ENCODE measurements at regions not wholly inside any gene's neighbourhood (a gene's known extent, or its start where the extent isn't known, plus 50 kb on each side); places are given as distances from the start of the nearest gene placed in this dataset.

DNA sequence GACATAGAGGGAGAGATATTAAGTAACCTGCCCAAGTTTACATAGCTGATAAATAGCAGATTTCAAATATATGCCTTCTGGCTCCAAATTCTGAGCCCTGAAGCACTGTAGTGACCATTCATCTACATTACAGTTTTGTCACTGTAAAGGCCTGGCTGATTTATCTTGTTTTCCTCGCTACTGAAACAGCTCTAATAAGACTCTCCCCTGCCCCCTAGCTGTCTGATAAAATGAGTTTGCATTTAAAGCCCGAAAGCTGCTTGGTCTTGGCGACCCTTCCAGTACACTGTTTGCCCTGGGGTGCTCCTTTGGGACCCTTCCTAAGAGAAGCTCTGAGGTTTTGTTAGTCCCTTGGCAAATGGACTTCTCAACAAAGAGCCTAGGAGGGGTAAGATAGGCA, 59.7 kb upstream of the RAB11FIP2 start:
- 47% methylated on average over 3 of the region's 3 CpGs for WGBS (ENCODE audit: low lambda C conversion rate, missing lambda C conversion rate)
- Histone ChIP-seq H3K9me2 (replicated peaks; ENCODE audit: insufficient read depth) (no peaks in the 10 kb centered on the region), H3K27me3 (no peaks in the 10 kb centered on the region), H3K4me3 (no peak overlapping the region), H3K4me1 (ENCODE audit: insufficient read depth) (no peaks in the 10 kb centered on the region), H2AFZ (no peak overlapping the region), H3K36me3 (replicated peaks; ENCODE audit: insufficient read depth, low read depth) (no peaks in the 10 kb centered on the region), H3K27ac (no peak overlapping the region), H3K79me2 (no peaks in the 10 kb centered on the region), H4K20me1 (ENCODE audit: insufficient read depth, poor library complexity, severe bottlenecking) (no peaks in the 10 kb centered on the region), H3K4me2 (no peak overlapping the region), H3K9me3 (ENCODE audit: low read depth) (no peaks in the 10 kb centered on the region)
- peak; percentile 40 for DNase-seq (ENCODE audit: low spot score)
- TF ChIP-seq, protein P1, sequence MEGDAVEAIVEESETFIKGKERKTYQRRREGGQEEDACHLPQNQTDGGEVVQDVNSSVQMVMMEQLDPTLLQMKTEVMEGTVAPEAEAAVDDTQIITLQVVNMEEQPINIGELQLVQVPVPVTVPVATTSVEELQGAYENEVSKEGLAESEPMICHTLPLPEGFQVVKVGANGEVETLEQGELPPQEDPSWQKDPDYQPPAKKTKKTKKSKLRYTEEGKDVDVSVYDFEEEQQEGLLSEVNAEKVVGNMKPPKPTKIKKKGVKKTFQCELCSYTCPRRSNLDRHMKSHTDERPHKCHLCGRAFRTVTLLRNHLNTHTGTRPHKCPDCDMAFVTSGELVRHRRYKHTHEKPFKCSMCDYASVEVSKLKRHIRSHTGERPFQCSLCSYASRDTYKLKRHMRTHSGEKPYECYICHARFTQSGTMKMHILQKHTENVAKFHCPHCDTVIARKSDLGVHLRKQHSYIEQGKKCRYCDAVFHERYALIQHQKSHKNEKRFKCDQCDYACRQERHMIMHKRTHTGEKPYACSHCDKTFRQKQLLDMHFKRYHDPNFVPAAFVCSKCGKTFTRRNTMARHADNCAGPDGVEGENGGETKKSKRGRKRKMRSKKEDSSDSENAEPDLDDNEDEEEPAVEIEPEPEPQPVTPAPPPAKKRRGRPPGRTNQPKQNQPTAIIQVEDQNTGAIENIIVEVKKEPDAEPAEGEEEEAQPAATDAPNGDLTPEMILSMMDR (IDR thresholded peaks at IDR 0.05; ENCODE audit: poor library complexity), result peak; percentile 46
- no peak for TF ChIP-seq EZH2phosphoT487 (IDR thresholded peaks at IDR 0.05; ENCODE audit: low read depth, severe bottlenecking, unreplicated experiment)

- H3K4me2 ChIP-seq, result no peak overlapping the region
These were observed 55.4 kb upstream of the RAB11FIP2 start for GRCh38 chr10:118102121-118102520.

GRCh38 chr10:118101501-118101900, 54.8 kb upstream of the RAB11FIP2 start:
- Histone ChIP-seq H3K27ac (no peak overlapping the region), H3K4me2 (no peak overlapping the region)
- WGBS (ENCODE audit: low lambda C conversion rate, missing lambda C conversion rate), result 86% methylated on average over 3 of the region's 3 CpGs

More at GRCh38 chr10:118102121-118102520, 55.4 kb upstream of the RAB11FIP2 start:
- H3K36me3 ChIP-seq (replicated peaks; ENCODE audit: insufficient read depth, low read depth), result no peaks in the 10 kb centered on the region
- no peaks in the 10 kb centered on the region for H3K4me1 ChIP-seq (ENCODE audit: insufficient read depth)
- no peak overlapping the region for H3K27ac ChIP-seq
- no peak overlapping the region for H3K4me3 ChIP-seq
- H3K9me3 ChIP-seq (ENCODE audit: low read depth), result no peaks in the 10 kb centered on the region
- H3K79me2 ChIP-seq, result no peaks in the 10 kb centered on the region
- 67% methylated on average over 1 of the region's 1 CpG for WGBS (ENCODE audit: low lambda C conversion rate, missing lambda C conversion rate)
- no peak overlapping the region for H2AFZ ChIP-seq
- no peaks in the 10 kb centered on the region for H3K9me2 ChIP-seq (replicated peaks; ENCODE audit: insufficient read depth)
- H4K20me1 ChIP-seq (ENCODE audit: insufficient read depth, poor library complexity, severe bottlenecking), result no peaks in the 10 kb centered on the region
- no peaks in the 10 kb centered on the region for H3K27me3 ChIP-seq
- TF ChIP-seq, protein P1 (IDR thresholded peaks at IDR 0.05; ENCODE audit: poor library complexity), result no peak
- TF ChIP-seq EZH2phosphoT487 (IDR thresholded peaks at IDR 0.05; ENCODE audit: low read depth, severe bottlenecking, unreplicated experiment) (no peak), EZH2 (IDR thresholded peaks at IDR 0.05; ENCODE audit: borderline replicate concordance) (no peak)
- DNase-seq (ENCODE audit: low spot score), result no peak

More at GRCh38 chr10:118101501-118101900, 54.8 kb upstream of the RAB11FIP2 start:
- no peak overlapping the region for H3K4me3 ChIP-seq
- TF ChIP-seq EZH2 (IDR thresholded peaks at IDR 0.05; ENCODE audit: borderline replicate concordance) (no peak), EZH2phosphoT487 (IDR thresholded peaks at IDR 0.05; ENCODE audit: low read depth, severe bottlenecking, unreplicated experiment) (no peak)
- TF ChIP-seq, protein P1 (IDR thresholded peaks at IDR 0.05; ENCODE audit: poor library complexity), result no peak
- no peaks in the 10 kb centered on the region for H3K9me3 ChIP-seq (ENCODE audit: low read depth)
- H3K79me2 ChIP-seq, result no peaks in the 10 kb centered on the region
- DNase-seq (ENCODE audit: low spot score), result no peak
- no peaks in the 10 kb centered on the region for H3K4me1 ChIP-seq (ENCODE audit: insufficient read depth)
- H3K36me3 ChIP-seq (replicated peaks; ENCODE audit: insufficient read depth, low read depth), result no peaks in the 10 kb centered on the region
- H3K9me2 ChIP-seq (replicated peaks; ENCODE audit: insufficient read depth), result no peaks in the 10 kb centered on the region
- no peak overlapping the region for H2AFZ ChIP-seq
- no peaks in the 10 kb centered on the region for H3K27me3 ChIP-seq
- H4K20me1 ChIP-seq (ENCODE audit: insufficient read depth, poor library complexity, severe bottlenecking), result no peaks in the 10 kb centered on the region
